GM04503 (cell line): ENCODE measurements at regions not wholly inside any gene's neighbourhood (a gene's known extent, or its start where the extent isn't known, plus 50 kb on each side); places are given as distances from the start of the nearest gene placed in this dataset.
"Not testable (repeated sequence)": the region's sequence is repeated elsewhere in the genome, so short reads cannot be mapped to it uniquely, and the experiment has no call there.

Experiments used
- DNase-seq: peaks from one replicate; pipeline ENCODE4 v3.0.0-alpha.2; 2012; ENCODE audit warnings: low read depth

DNA sequence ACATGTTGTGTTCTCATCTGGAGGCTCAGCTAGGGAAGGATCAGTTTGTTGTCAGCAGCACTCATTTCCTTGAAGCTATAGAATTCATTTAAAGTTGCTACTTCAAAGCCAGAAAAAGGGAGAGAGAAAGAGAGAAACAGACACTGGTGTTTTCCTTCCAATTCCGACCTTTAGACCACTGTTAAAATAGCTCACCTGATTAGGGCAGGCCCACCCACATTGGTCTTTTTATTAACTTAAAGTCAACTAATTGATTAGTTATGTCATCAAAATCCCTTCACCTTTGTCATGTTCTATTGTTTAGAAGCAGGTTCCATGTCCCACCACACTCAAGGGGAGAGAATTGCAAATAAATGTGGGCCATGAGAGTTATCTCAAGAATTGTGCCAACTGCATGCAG is 560.2 kb downstream of the PCDH17 start:
- no peak for DNase-seq

DNA sequence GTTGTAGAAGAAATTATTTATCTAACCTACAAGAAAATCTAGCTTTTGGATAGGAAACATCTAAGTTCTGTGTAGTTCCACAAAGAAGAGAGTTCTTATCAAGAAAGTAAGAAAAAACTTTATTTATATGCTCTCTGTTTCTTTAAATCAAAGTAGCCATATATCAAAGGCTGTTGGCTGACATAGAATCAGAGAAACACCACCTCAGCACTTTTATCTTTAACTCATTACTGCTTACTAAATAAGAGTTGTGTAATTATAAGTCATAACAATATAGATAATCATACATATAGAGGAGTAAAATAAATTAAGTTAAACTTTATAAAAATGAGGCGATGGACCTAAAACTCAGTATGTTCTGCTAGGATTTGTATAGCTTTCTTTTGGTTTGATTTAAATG is 570.6 kb downstream of the PCDH17 start:
- DNase-seq, result no peak

DNA sequence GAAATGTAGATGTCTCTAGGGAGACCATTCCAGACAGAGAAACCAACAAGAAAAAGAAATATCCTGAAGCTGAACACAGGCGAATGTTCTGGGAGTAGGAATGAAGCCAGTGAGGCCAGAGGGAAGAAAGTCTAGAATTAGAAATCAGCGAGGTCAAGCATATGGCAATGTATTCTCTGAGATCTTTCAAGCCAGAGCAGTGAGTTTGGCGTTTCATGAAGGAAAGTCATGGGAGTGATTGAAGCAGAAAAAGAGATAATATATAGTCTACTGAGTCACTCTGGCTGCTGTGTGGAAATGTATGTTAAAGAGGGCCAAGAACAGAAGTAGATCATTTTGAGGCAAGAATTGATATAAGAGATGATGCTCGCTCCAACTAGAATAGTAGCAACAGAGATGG is 576.0 kb downstream of the PCDH17 start:
- DNase-seq, result no peak

DNA sequence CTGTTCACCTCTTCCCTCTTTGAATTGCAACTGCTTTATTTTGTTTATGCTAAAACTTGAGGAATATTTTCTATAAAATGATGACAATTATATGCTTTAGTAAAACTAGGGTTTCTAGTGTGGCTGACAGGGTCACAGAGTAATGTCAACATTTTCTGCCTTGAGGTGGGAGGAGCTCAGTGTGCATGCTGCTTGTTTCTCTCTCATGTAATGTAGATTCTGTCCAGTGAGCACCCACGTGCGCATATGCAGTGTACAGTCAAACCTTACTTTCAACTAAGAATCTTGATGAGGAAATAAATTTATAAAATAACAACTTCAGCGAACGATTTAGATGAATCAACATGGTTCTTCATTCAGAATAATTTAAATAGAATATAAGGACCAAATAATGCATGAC is 603.9 kb downstream of the PCDH17 start:
- no peak for DNase-seq

DNA sequence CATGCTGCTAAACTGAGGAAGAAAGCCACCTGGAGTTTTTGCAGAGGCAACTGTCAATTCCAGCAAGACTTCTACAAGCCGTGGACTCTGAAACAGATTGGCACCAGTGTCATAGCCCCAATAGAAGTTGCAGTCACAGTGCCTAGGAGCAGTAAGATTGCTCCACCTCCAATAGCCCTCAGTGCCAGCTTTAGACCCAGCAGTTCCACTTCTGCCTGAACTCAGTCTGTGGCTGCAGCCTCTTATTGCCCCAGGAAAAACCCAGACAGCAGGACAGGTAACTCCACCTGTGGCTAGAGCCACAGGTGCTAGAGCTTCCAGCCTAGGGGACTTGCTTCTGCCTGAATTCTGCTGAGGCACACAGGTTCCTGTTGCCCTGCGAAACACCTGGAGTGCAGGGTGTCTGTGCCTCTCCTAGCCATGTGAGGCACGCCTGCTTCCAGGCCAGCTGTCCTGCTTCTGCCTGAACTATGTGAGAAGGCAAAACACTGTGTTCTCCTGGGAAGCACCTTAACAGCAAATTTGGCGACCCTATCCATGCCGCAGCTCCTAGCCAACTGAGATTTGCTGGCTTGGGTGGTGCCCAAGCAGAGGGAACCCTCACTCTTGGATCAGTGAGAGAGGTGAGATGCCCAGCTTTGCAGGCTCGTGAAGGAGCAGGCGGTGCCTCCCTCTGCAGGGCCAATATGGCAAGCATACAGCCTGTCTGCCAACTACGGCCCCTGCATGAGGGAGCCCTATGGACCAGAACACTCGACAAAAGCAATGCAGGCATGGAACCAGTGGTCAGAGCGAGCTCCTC is 607.6 kb downstream of the PCDH17 start:
- no peak for DNase-seq

DNA sequence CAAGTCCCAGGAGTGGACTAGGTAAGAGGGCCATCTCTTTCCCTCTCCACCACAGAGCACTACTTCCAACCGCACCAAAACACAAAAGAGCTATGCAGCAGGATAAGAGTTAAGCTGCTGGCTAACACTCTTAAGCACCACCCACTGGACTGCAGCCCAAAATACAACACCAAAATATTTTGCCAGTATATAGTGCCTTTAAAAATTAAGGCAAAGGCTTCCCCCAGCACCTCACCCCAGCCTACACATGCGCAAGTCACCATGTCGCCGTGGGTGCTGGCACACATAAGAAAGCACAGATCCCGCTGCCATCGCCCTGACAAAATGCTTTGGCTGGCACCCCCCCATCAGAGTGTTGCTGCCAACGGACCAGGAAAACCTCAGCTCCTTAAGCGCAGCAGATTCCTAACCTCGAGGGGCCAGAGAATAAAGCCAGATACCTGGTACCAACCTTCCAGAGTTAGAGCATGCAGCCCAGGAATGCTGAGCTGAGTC is 608.3 kb downstream of the PCDH17 start:
- no peak for DNase-seq

DNA sequence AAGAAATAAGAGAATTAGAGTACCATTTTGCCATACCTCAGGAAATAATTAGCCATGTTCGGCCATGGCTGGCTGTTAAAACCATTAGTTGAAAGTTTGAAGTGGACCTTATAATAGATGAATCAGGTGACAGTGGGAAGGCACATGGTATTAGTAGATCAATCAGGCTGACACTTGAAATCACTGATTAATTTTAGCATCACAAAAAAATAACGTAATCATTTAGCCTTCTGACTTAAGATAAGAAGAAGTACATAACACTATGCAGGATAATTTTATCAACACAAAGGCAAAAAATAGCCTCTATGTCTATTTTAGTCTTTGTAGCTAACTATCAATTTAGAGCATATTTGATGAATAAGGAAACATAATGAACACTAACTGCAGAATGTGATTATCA is 615.5 kb downstream of the PCDH17 start:
- DNase-seq, result no peak

DNA sequence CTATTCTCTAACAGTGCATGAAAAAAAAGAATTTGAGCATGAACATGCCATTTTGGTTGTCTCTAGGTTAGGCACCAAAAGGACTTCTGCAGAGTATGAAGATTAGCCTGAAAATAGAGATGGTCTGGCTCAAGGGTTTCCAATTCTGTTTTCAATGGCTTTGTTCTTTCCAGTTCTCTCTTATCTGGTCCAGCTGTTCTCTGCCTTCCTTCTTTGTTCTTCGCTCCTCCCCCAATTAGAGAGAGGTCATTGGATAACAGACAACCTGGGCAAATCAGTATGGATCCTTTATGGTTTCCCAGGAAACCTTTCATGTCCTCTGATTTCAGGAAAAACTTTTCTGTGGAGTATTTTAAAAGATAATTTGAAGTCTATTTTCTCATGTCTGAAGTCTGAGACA is 623.4 kb downstream of the PCDH17 start:
- DNase-seq, result no peak

DNA sequence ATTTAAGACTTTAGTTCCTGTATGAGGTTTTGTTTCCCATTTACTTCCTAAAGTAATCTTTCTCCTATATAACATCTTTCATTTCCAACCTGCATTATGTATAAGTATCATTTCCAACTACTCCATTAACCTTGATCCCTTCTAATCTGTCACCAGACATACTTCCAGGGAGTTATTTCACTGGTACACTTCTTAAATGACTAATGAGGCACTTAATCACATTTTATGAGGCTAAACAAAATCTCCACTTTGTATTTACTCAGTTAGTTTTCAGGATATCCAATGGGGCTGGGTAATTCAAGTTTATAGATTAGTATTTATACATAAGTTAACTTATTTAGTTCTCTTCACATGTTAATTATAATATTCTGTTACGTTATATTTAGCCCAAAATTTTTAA is 634.7 kb downstream of the PCDH17 start:
- DNase-seq, result no peak

DNA sequence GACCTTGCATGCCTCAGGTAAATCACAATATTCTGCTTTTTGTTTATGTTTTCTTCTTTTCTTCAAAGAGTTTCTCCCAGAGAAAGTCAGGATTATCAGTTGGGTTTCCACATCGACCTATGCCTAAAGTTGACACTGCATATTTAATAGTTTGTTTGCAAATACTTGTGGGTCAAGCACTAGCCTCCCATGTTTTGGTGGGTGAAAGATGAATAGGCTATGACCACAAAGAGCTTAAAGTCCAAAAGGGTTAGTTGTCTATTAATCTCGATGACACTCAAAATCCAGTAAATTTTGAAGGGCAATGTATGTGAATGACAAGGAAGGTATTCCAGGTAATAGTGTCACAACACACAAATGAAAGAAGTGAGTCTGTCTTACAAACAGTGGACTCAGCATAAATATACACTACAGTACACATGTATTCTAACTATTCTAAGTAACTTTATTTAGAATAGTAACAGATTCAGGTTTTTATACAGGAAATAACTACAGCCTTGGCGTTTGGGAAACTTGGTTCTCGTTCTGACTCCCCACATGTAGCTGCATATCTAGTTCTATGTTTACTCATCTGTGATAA is 667.1 kb downstream of the PCDH17 start:
- no peak for DNase-seq

DNA sequence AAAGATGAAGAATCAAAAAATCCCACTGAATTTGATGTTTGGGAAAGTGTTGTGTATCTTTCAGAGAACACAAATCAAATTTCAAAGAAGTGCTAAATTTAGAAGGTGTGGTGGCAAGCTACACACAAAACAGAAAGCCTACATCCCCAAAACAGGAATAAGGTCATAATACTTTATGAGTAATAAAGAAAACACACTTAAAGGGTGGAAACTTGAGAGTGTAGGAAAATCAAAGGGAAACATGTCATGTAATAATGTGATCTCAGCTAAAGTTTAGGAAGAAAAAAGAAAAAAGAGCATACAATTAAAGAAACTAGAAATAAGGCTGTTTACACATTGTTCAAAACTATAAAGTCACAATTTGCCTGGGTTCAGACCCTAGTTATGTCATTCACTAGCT is 668.7 kb downstream of the PCDH17 start:
- DNase-seq, result no peak

DNA sequence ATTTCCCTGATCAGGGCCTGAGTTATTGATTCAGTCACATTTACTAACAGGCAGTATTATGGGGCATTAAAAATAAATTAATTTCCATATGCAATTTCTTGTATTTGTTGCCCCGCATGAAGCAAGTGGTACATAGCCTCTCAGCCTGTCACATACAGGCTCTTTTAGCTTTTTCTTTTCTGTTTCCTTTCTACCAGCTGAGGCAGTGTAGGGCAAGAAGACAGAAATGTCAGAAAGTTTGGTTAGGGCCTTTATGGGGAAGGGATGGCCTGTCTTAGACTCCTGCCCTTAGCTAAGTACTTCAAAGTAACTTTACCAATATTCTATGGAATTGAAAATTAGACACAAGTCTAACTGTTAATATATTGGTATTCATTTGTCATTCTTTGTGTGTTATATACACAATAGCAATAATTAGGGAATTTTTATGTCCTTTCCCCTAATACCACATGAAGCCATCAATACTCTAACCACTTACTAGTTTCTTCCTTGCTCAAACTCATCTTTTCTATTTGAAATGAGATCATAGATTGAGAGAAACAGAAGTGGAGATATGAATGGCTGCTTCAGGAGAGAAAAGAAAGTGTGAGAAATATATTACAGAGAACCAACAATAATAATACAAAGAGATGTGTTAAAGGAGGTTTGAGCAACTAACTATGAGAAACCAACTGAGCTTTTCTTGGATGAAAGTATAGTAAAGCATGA is 669.6 kb downstream of the PCDH17 start:
- no peak for DNase-seq

DNA sequence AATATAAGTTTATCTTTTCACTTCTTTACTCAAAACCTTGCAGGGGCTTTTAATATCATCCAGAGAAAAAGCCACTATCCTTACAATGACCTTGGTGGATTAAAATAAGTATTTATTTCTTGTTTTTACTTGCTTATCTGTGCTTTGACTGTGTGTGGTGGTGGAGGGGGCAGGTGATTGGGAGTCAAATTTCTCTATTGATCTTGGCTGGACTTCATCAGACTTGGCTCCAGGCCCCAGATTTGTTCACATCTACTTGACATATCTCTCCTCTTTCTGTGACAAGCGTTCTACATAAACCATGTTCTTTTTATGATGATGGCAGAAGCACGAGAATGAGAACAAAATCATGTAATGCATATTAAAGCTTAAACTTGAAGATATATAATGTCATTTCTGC is 670.8 kb downstream of the PCDH17 start:
- no peak for DNase-seq

DNA sequence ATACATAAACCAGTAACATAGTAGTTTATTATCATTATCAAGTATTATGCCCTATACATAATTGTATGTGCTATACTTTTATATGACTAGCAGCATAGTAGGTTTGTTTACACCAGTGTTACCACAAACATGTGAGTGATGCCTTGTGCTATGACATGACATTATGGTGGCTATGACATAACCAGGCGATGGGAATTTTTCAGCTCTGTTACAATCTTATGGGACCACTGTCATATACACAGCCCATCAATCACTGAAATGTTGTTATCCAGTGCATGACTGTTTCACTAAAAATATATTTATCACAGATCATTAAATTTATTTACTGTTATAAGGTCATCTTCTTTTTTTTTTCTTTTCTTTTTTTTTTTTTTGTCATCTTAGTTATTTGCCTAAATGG is 674.5 kb downstream of the PCDH17 start:
- no peak for DNase-seq

DNA sequence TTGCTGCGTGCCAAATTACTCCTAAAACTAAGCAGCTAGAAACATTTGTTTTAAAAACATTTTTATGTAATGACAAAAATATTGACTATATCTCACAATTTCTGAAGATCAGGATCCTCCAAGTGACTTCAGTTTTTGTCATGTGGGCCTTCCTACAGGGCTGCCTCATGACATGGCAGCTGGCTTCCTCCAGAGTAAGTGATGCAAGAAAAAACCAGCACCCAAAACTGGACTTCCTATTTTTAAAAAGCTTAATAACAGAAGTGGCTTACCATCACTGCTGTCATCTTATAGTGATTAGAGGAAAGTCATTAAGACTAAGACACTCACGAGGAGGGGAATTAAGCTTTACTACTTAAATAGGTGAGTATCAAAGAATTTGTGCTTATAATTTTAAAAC is 681.7 kb downstream of the PCDH17 start:
- DNase-seq, result no peak

DNA sequence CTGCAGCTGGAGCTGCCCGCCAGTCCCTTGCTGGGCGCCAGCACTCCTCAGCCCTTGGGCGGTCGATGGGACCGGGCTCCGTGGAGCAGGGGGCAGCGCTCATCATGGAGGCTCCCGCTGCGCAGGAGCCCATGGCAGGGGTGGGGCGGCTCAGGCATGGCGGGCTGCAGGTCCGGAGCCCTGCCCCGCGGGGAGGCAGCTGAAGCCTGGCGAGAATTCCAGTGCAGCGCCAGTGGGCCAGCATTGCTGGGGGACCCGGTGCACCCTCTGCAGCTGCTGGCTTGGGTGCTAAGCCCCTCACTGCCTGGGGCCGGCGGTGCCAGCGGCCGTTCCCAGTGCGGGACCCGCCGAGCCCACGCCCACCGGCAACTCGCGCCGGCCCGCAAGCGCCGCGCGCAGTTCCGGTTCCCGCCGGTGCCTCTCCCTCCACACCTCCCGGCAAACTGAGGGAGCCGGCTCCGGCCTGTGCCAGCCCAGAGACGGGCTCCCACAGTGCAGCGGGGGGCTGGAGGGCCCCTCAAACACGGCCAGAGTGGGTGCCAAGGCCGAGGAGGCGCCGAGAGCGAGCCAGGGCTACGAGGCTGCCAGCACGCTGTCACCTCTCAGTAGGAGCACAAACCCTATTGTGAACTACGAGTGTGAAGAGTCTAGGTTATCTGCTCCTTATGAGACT is 687.1 kb downstream of the PCDH17 start:
- no peak for DNase-seq

DNA sequence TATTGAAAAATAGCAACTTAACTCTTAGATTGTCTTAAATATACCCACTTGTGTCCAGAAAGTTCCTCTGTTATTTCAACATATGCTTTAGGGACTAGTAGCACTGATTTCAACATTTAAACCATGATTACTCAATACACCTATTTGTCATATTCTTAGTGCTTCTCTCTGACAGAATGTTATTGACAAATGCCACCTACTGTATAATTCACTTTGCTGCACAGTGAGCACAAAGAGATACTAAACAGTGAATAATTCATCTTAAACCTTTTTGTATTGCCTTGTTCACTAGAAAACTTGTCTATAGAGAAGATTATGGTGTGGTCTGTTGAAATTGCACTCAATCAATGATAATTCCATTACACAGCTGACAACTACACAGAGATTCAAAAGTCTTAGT is 692.6 kb downstream of the PCDH17 start:
- no peak for DNase-seq

DNA sequence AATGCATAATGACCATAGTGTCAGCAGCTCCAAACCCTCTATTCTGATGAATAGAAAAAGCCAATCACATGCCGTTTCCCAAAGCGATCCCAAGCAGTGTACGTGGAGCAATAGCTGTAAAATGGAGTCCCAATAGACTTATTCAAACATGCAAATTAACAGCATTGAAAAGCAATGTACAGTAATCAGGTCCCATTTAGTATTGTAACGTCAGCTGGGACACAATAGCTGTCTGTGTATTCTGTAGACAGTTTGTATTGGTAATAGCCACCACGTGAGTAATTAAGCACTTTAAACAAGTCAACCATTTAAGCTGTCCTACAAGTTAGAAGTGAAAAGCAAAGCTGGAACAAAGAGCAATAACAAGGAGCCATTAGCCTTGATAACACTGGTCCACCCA is 698.2 kb downstream of the PCDH17 start:
- DNase-seq, result no peak

DNA sequence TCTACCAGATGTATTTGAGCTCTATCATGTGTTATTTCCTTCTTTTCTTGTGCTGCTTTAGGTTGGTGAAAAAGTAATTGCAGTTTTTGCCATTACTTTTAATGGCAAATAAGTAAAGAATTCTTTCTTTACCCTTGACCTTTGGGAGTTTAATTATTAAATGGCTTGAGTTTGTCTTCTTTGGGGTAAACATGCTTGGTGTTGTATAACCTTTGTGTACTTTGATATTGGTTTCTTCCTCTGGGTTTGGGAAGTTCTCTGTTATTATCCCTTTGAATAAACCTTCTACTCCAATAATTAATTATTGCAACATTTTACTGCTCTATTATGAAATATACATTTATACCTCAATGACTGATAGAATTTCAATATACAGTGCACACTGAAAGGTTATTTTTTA is 709.4 kb downstream of the PCDH17 start:
- DNase-seq, result no peak

DNA sequence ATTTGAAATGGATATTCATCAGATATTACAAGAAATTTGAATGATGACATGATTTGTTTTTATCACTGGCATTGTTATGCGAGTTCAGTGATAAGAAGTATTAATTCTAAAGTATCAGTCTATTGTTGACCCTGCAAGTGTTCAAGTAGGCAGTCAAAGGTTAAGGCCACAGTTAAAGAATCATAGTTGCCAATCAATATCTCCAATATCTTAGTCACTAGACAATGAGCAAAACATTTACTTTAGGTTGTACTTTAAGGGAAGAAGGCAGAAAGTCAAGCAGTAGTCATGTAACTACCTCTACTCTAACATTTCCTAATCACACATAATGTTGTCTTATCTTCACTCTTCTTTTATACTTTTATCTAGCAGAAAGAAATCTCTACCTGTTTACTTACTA is 709.8 kb downstream of the PCDH17 start:
- no peak for DNase-seq

DNA sequence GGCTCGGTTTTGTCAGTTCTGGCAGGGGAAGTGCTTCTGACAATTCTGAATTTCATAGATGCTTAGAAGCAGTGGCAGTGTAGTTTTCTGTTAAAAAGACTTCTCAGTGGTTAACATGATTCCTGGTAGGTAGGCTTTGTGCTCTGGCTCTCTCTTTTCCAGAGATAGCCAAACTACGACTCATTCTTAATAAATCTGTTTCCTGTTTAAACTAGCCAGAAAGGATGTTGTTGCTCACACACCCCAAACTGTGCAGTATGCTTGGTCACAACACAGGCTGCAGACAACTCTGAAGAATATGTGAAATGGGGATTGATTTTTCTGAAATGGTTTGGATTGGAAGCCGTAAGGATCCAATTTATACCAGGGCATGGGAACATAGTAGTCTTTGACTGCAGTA is 711.5 kb downstream of the PCDH17 start:
- DNase-seq, result no peak

DNA sequence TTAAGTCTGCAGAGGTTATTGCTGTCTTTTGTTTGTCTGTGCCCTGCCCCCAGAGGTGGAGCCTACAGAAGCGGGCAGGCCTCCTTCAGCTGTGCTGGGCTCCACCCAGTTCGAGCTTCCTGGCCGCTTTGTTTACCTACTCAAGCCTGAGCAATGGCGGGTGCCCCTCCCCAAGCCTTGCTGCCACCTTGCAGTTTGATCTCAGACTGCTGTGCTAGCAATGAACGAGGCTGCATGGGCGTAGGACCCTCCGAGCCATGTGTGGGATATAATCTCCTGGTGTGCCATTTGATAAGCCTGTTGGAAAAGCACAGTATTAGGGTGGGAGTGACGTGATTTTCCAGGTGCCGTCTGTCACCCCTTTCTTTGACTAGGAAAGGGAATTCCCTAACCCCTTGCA is 720.6 kb downstream of the PCDH17 start:
- DNase-seq, result not testable (repeated sequence)

DNA sequence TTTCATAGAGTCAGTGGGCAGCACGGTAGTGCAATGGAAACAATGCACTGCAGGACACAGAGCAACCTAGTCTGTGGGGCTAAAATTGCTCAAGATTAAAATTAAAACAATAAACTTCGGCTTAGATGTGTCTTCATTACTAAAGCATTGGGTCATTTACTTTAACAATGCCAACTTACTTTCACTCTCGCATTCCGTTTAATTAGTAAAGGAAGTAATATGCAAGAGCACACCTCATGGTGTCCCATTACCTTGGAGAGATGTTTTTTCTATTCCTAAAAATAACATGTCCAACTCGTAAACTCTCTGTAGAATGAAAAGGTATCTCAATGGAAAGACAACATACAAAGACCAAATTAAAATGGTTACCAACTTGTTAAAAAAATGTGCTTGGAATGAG is 738.4 kb downstream of the PCDH17 start:
- no peak for DNase-seq
